HG03432 (cell line): ENCODE measurements at regions not wholly inside any gene's neighbourhood (a gene's known extent, or its start where the extent isn't known, plus 50 kb on each side); places are given as distances from the start of the nearest gene placed in this dataset.
A peak's percentile ranks its signal among the peaks of the same experiment; 100 is the strongest.
"Not testable (repeated sequence)": the region's sequence is repeated elsewhere in the genome, so short reads cannot be mapped to it uniquely, and the experiment has no call there.

ENCODE experiments used
- ATAC-seq: cut with Tn5 transposase; IDR thresholded peaks from one replicate; pipeline ENCODE4 v1.9.1; 2021; ENCODE audit warnings: mild to moderate bottlenecking, moderate library complexity; ENCODE audit not compliant: unreplicated experiment

- no peak for ATAC-seq
Observed at GRCh38 chr1:87398641-87399040, 70.0 kb downstream of the LMO4 start.

- no peak for ATAC-seq
Observed at GRCh38 chr1:87399264-87399663, 70.6 kb downstream of the LMO4 start.

GRCh38 chr1:87399701-87400100 is 71.0 kb downstream of the LMO4 start:
- ATAC-seq: no peak

- no peak for ATAC-seq
Observed at GRCh38 chr1:87400813-87401212, 72.1 kb downstream of the LMO4 start.

GRCh38 chr1:87402241-87403002 is 73.7 kb downstream of the LMO4 start:
- no peak for ATAC-seq

- no peak for ATAC-seq
Observed at GRCh38 chr1:87403061-87403820, 74.6 kb downstream of the LMO4 start.

GRCh38 chr1:87404296-87404695 is 75.6 kb downstream of the LMO4 start:
- peak; percentile 49 for ATAC-seq

GRCh38 chr1:87408665-87409248 is 80.1 kb downstream of the LMO4 start:
- no peak for ATAC-seq

GRCh38 chr1:87410776-87411480 is 82.2 kb downstream of the LMO4 start:
- ATAC-seq: no peak

- not testable (repeated sequence) for ATAC-seq
Observed at GRCh38 chr1:87413846-87414245, 85.2 kb downstream of the LMO4 start.

- ATAC-seq: no peak
Observed at GRCh38 chr1:87418048-87418447, 89.4 kb downstream of the LMO4 start.

- no peak for ATAC-seq
Observed at GRCh38 chr1:87421809-87422208, 93.1 kb downstream of the LMO4 start.

GRCh38 chr1:87424541-87424940 is 95.9 kb downstream of the LMO4 start:
- ATAC-seq: no peak

GRCh38 chr1:87426463-87427249 is 98.0 kb downstream of the LMO4 start:
- no peak for ATAC-seq

- no peak for ATAC-seq
Observed at GRCh38 chr1:87428367-87428766, 99.7 kb downstream of the LMO4 start.

- ATAC-seq: no peak
Observed at GRCh38 chr1:87428883-87429282, 100.2 kb downstream of the LMO4 start.

- no peak for ATAC-seq
Observed at GRCh38 chr1:87432685-87433084, 104.0 kb downstream of the LMO4 start.

GRCh38 chr1:87433101-87433500 is 104.4 kb downstream of the LMO4 start:
- ATAC-seq: not testable (repeated sequence)

- ATAC-seq: peak; percentile 50
Observed at GRCh38 chr1:87435484-87435883, 106.8 kb downstream of the LMO4 start.

- not testable (repeated sequence) for ATAC-seq
Observed at GRCh38 chr1:87436115-87436514, 107.4 kb downstream of the LMO4 start.
